ENCODE measurements at regions not wholly inside any gene's neighbourhood (a gene's known extent, or its start where the extent isn't known, plus 50 kb on each side); places are given as distances from the start of the nearest gene placed in this dataset.

DNA sequence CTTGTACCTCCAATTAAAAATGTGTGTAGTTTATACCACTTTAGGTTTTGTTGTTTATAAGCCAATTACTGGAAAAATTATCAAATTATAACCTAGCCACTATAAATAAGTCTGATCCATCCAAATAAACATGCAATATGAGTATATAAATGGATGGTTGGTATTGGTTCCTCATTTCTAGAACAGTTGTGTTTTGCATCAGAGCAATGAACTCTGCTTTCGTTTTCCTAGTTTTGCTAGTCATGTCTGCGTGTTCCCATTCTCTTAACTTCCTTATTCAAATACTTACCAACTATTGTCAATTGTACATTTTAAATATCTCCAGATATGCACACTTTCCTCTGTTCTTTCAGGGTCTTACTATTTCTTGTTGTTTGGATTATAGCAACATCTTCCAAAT is 641.7 kb downstream of the NR4A2 start:
- peaks cover 25% of the 10 kb centered on the region for H3K27me3 Mint-ChIP-seq (ENCODE audit: insufficient read depth, unreplicated experiment)

DNA sequence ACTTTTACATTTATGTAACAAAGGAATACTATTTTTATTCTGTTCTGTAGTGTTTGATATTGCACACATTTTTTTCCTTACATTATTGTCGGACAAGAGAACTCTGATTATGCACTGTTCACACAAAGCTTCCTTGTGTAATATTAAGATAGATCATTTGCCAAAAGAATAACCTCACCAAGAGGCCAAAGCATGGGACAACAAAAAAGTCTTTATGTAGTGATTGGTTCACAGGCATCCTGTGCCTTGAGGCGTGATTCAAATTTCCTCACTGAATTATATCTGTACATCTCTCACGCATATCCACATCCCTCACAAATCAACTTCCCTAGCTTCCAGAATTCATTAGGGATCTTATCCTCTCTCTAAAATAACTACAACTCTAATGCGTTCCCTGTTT is 642.7 kb downstream of the NR4A2 start:
- Mint-ChIP-seq H3K4me1 (ENCODE audit: insufficient read depth, unreplicated experiment) (no peaks in the 10 kb centered on the region), H3K27me3 (ENCODE audit: insufficient read depth, unreplicated experiment) (peaks cover 25% of the 10 kb centered on the region), H3K27ac (ENCODE audit: low read depth, unreplicated experiment) (no peak overlapping the region), H3K4me3 (ENCODE audit: unreplicated experiment) (no peak overlapping the region), H3K36me3 (ENCODE audit: insufficient read depth, unreplicated experiment) (no peaks in the 10 kb centered on the region), H3K9me3 (ENCODE audit: unreplicated experiment) (no peaks in the 10 kb centered on the region)
- TF ChIP-seq, protein P1, sequence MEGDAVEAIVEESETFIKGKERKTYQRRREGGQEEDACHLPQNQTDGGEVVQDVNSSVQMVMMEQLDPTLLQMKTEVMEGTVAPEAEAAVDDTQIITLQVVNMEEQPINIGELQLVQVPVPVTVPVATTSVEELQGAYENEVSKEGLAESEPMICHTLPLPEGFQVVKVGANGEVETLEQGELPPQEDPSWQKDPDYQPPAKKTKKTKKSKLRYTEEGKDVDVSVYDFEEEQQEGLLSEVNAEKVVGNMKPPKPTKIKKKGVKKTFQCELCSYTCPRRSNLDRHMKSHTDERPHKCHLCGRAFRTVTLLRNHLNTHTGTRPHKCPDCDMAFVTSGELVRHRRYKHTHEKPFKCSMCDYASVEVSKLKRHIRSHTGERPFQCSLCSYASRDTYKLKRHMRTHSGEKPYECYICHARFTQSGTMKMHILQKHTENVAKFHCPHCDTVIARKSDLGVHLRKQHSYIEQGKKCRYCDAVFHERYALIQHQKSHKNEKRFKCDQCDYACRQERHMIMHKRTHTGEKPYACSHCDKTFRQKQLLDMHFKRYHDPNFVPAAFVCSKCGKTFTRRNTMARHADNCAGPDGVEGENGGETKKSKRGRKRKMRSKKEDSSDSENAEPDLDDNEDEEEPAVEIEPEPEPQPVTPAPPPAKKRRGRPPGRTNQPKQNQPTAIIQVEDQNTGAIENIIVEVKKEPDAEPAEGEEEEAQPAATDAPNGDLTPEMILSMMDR (IDR thresholded peaks at IDR 0.05; ENCODE audit: unreplicated experiment) = no peak
- ChIA-PET POLR2A (no interaction called here), CTCF (no interaction called here)
- intact Hi-C loops (cut with micrococcal nuclease) = no loop called here
- DNase-seq (ENCODE audit: unreplicated experiment) = no peak
- BruUV-seq (replicated peaks) = no TSS peak

More for the DNA sequence above, 641.7 kb downstream of the NR4A2 start:
- no peaks in the 10 kb centered on the region for H3K36me3 Mint-ChIP-seq (ENCODE audit: insufficient read depth, unreplicated experiment)
- H3K9me3 Mint-ChIP-seq (ENCODE audit: unreplicated experiment) = no peaks in the 10 kb centered on the region
- ChIA-PET POLR2A (no interaction called here), CTCF (no interaction called here)
- no peak for DNase-seq (ENCODE audit: unreplicated experiment)
- no peak overlapping the region for H3K4me3 Mint-ChIP-seq (ENCODE audit: unreplicated experiment)
- H3K27ac Mint-ChIP-seq (ENCODE audit: low read depth, unreplicated experiment) = no peak overlapping the region
- TF ChIP-seq, protein P1 (IDR thresholded peaks at IDR 0.05; ENCODE audit: unreplicated experiment) = no peak
- no peaks in the 10 kb centered on the region for H3K4me1 Mint-ChIP-seq (ENCODE audit: insufficient read depth, unreplicated experiment)
- intact Hi-C loops (cut with micrococcal nuclease) = no loop called here
- no TSS peak for BruUV-seq (replicated peaks)

DNA sequence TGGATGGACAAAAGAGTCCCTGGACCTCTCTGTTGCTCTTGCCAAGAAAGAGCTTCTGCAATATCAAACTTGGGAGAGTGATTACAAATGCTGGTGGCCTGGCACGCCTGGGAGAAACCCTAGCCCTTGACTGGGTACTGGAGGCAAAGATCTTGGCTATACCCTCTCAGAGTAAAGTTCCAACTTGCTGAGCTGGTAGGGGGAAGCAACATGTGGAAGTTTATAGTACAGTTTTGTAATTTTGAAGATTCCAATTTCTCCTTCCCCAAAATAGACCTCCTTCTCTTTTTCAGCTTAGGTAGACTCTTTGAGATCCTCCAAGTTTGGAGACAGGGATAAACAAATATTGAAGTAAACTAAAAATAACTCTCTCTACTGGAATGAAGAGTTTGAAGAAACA is 645.3 kb downstream of the NR4A2 start:
- Mint-ChIP-seq H3K36me3 (ENCODE audit: insufficient read depth, unreplicated experiment) (no peaks in the 10 kb centered on the region), H3K4me3 (ENCODE audit: unreplicated experiment) (no peak overlapping the region), H3K9me3 (ENCODE audit: unreplicated experiment) (no peaks in the 10 kb centered on the region), H3K27me3 (ENCODE audit: insufficient read depth, unreplicated experiment) (peaks cover 8% of the 10 kb centered on the region), H3K4me1 (ENCODE audit: insufficient read depth, unreplicated experiment) (no peaks in the 10 kb centered on the region), H3K27ac (ENCODE audit: low read depth, unreplicated experiment) (no peak overlapping the region)
- no TSS peak for BruUV-seq (replicated peaks)
- ChIA-PET CTCF (no interaction called here), POLR2A (no interaction called here)
- DNase-seq (ENCODE audit: unreplicated experiment) = no peak
- intact Hi-C loops (cut with micrococcal nuclease) = no loop called here
- TF ChIP-seq, protein P1 (IDR thresholded peaks at IDR 0.05; ENCODE audit: unreplicated experiment) = no peak

DNA sequence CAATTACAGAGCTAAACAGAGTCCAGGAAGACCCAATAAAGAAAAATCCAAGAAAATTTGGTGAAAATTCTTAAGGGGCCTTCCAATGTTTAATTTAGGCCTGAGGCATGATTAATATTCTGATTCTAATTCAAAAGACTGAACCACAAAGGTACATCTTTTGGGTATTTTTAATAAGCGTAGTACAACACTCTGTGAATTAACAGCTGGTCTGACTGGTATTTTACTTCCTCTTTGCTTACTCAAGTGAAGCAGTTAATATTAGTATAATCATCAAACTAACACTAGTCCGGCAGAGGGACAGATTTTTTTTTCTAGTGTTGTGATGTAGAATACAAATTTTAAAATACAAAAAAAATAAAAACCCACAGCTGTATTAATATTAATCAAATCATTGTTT is 652.9 kb downstream of the NR4A2 start:
- DNase-seq (ENCODE audit: unreplicated experiment) = no peak
- ChIA-PET CTCF (interaction anchor here (0.6 kb wide), 1 partner anchor 717 kb away, joined by 3 read pairs; no protein-coding TSS in a partner anchor), POLR2A (interaction anchor here (0.6 kb wide), 1 partner anchor 545 kb away, joined by 3 read pairs; no protein-coding TSS in a partner anchor)
- Mint-ChIP-seq H3K36me3 (ENCODE audit: insufficient read depth, unreplicated experiment) (no peaks in the 10 kb centered on the region), H3K27ac (ENCODE audit: low read depth, unreplicated experiment) (no peak overlapping the region), H3K9me3 (ENCODE audit: unreplicated experiment) (peaks cover 8% of the 10 kb centered on the region), H3K4me3 (ENCODE audit: unreplicated experiment) (no peak overlapping the region), H3K27me3 (ENCODE audit: insufficient read depth, unreplicated experiment) (no peaks in the 10 kb centered on the region), H3K4me1 (ENCODE audit: insufficient read depth, unreplicated experiment) (no peaks in the 10 kb centered on the region)
- intact Hi-C loops (cut with micrococcal nuclease) = no loop called here
- TF ChIP-seq, protein P1 (IDR thresholded peaks at IDR 0.05; ENCODE audit: unreplicated experiment) = no peak
- BruUV-seq (replicated peaks) = no TSS peak

Measured in MCF 10A (cell line).